CD1c-positive myeloid dendritic cell (primary cell): ENCODE measurements at regions not wholly inside any gene's neighbourhood (a gene's known extent, or its start where the extent isn't known, plus 50 kb on each side); places are given as distances from the start of the nearest gene placed in this dataset.
"Not testable (repeated sequence)": the region's sequence is repeated elsewhere in the genome, so short reads cannot be mapped to it uniquely, and the experiment has no call there.

Experiments
- DNase-seq: peaks from one replicate; pipeline ENCODE4 v3.0.0-alpha.2; 2016; ENCODE audit errors: extremely low spot score

GRCh38 chr2:208935531-208935930, 488.3 kb upstream of the MAP2 start:
- DNase-seq: no peak

- no peak for DNase-seq
These were observed 486.3 kb upstream of the MAP2 start for GRCh38 chr2:208937521-208937920.

GRCh38 chr2:208939852-208940251, 484.0 kb upstream of the MAP2 start:
- DNase-seq: no peak

GRCh38 chr2:208945719-208946256, 478.1 kb upstream of the MAP2 start:
- DNase-seq: no peak

- DNase-seq: no peak
These were observed 475.8 kb upstream of the MAP2 start for GRCh38 chr2:208948073-208948472.

GRCh38 chr2:208970070-208970469, 453.8 kb upstream of the MAP2 start:
- no peak for DNase-seq

GRCh38 chr2:208977582-208977981, 446.3 kb upstream of the MAP2 start:
- no peak for DNase-seq

GRCh38 chr2:208978946-208979345, 444.9 kb upstream of the MAP2 start:
- DNase-seq: no peak

- no peak for DNase-seq
These were observed 443.5 kb upstream of the MAP2 start for GRCh38 chr2:208980321-208980720.

- no peak for DNase-seq
These were observed 441.0 kb upstream of the MAP2 start for GRCh38 chr2:208982831-208983230.

- no peak for DNase-seq
These were observed 440.4 kb upstream of the MAP2 start for GRCh38 chr2:208983486-208983885.

- DNase-seq: no peak
These were observed 439.3 kb upstream of the MAP2 start for GRCh38 chr2:208984376-208985090.

- no peak for DNase-seq
These were observed 438.2 kb upstream of the MAP2 start for GRCh38 chr2:208985644-208986043.

- DNase-seq: no peak
These were observed 433.1 kb upstream of the MAP2 start for GRCh38 chr2:208990716-208991115.

- no peak for DNase-seq
These were observed 423.9 kb upstream of the MAP2 start for GRCh38 chr2:208999911-209000310.

- no peak for DNase-seq
These were observed 421.8 kb upstream of the MAP2 start for GRCh38 chr2:209002054-209002453.

- no peak for DNase-seq
These were observed 418.5 kb upstream of the MAP2 start for GRCh38 chr2:209005371-209005770.

GRCh38 chr2:209008636-209009287, 415.1 kb upstream of the MAP2 start:
- no peak for DNase-seq

- DNase-seq: not testable (repeated sequence)
These were observed 405.2 kb upstream of the MAP2 start for GRCh38 chr2:209018633-209019032.

GRCh38 chr2:209029249-209029648, 394.6 kb upstream of the MAP2 start:
- DNase-seq: no peak

GRCh38 chr2:209044307-209044706, 379.5 kb upstream of the MAP2 start:
- no peak for DNase-seq

- no peak for DNase-seq
These were observed 377.7 kb upstream of the MAP2 start for GRCh38 chr2:209046163-209046562.

GRCh38 chr2:209049608-209050007, 374.2 kb upstream of the MAP2 start:
- no peak for DNase-seq
